ENCODE measurements at regions not wholly inside any gene's neighbourhood (a gene's known extent, or its start where the extent isn't known, plus 50 kb on each side); places are given as distances from the start of the nearest gene placed in this dataset.

- Histone ChIP-seq H3K27ac (no peak overlapping the region), H3K27me3 (no peaks in the 10 kb centered on the region), H3K4me3 (no peak overlapping the region), H3K4me1 (no peaks in the 10 kb centered on the region), H3K9me3 (no peaks in the 10 kb centered on the region), H3K36me3 (ENCODE audit: low read depth, missing control alignments) (no peaks in the 10 kb centered on the region)
- intact Hi-C loops (cut with DNase I; ENCODE audit: low total_unique reads), result no loop called here
- WGBS, 2 donors, result 60 to 62% methylated on average over 4 of the region's 4 CpGs
- TF ChIP-seq CTCF (IDR thresholded peaks at IDR 0.05) (no peak), POLR2A (IDR thresholded peaks at IDR 0.05) (no peak)
- DNase-seq, result no peak
Measured at GRCh38 chr10:113267619-113268562, 285.0 kb upstream of the HABP2 start.

GRCh38 chr10:113269333-113269732 is 283.5 kb upstream of the HABP2 start:
- 87 to 100% methylated on average over 2 of the region's 2 CpGs for WGBS, 2 donors
- DNase-seq, result no peak
- H3K4me3 ChIP-seq, result no peak overlapping the region
- H3K36me3 ChIP-seq (ENCODE audit: low read depth, missing control alignments), result no peaks in the 10 kb centered on the region
- intact Hi-C loops (cut with DNase I; ENCODE audit: low total_unique reads), result no loop called here
- no peaks in the 10 kb centered on the region for H3K9me3 ChIP-seq
- TF ChIP-seq POLR2A (IDR thresholded peaks at IDR 0.05) (no peak), CTCF (IDR thresholded peaks at IDR 0.05) (no peak)
- H3K27me3 ChIP-seq, result no peaks in the 10 kb centered on the region
- H3K27ac ChIP-seq, result no peak overlapping the region
- peaks cover 6% of the 10 kb centered on the region for H3K4me1 ChIP-seq

- H3K36me3 ChIP-seq (ENCODE audit: low read depth, missing control alignments), result no peaks in the 10 kb centered on the region
- H3K4me3 ChIP-seq, result no peak overlapping the region
- peaks cover 6% of the 10 kb centered on the region for H3K4me1 ChIP-seq
- intact Hi-C loops (cut with DNase I; ENCODE audit: low total_unique reads), result no loop called here
- no peaks in the 10 kb centered on the region for H3K9me3 ChIP-seq
- H3K27me3 ChIP-seq, result no peaks in the 10 kb centered on the region
- TF ChIP-seq CTCF (IDR thresholded peaks at IDR 0.05) (no peak), POLR2A (IDR thresholded peaks at IDR 0.05) (no peak)
- DNase-seq, result no peak
- 53 to 56% methylated on average over 5 of the region's 5 CpGs for WGBS, 2 donors
- H3K27ac ChIP-seq, result no peak overlapping the region
Measured at GRCh38 chr10:113272511-113272910, 280.3 kb upstream of the HABP2 start.

GRCh38 chr10:113273181-113274163 is 279.4 kb upstream of the HABP2 start:
- H3K4me3 ChIP-seq, result no peak overlapping the region

More at GRCh38 chr10:113273181-113274163, 279.4 kb upstream of the HABP2 start:
- WGBS, 2 donors, result 45 to 49% methylated on average over 18 to 23 of the region's 23 CpGs
- H3K36me3 ChIP-seq (ENCODE audit: low read depth, missing control alignments), result no peaks in the 10 kb centered on the region
- no peak for DNase-seq
- H3K27ac ChIP-seq, result no peak overlapping the region
- intact Hi-C loops (cut with DNase I; ENCODE audit: low total_unique reads), result no loop called here
- peaks cover 6% of the 10 kb centered on the region for H3K4me1 ChIP-seq
- no peaks in the 10 kb centered on the region for H3K27me3 ChIP-seq
- H3K9me3 ChIP-seq, result no peaks in the 10 kb centered on the region
- no peak for TF ChIP-seq CTCF (IDR thresholded peaks at IDR 0.05)
- no peak for TF ChIP-seq POLR2A (IDR thresholded peaks at IDR 0.05)
